H1 (cell line): ENCODE measurements at regions not wholly inside any gene's neighbourhood (a gene's known extent, or its start where the extent isn't known, plus 50 kb on each side); places are given as distances from the start of the nearest gene placed in this dataset.

ENCODE experiments used
- CTCF ChIA-PET: fragments of 300-600 bp; sonication (Branson Sonifier 250); formaldehyde crosslinking; loops from one replicate; lab custom pipeline; 2021; ENCODE audit not compliant: partially characterized antibody; lab: Charles Lee
- POLR2A ChIA-PET: fragments of 300-600 bp; sonication (Branson Sonifier 250); formaldehyde crosslinking; loops from one replicate; lab custom pipeline; 2021; ENCODE audit warnings: inconsistent platforms; ENCODE audit not compliant: partially characterized antibody; lab: Charles Lee
- DNase-seq, 2 experiments: peaks; one replicate each; pipeline versions ENCODE4 v3.0.0 to v3.0.0-alpha.2; 2010 to 2022; ENCODE audit warnings: low spot score in 2 of 2, low read depth in 1 of 2, mixed read lengths in 1 of 2
- FAIRE-seq: peaks from 2 replicates; lab custom pipeline; 2011; peaks lifted over from hg19 to GRCh38; lab: Jason Lieb, UNC
- H2AFZ ChIP-seq: 2 replicates; pipeline ENCODE4 v1.8.1; 2012; ENCODE audit warnings: low read length, inconsistent platforms
- H2AK5ac ChIP-seq: 2 replicates; pipeline ENCODE4 v1.6.1; 2013; ENCODE audit warnings: low read depth, low read length
- H2BK120ac ChIP-seq: replicated peaks from 2 replicates; pipeline ENCODE3; 2013; ENCODE audit warnings: low read depth, low read length, inconsistent platforms
- H2BK12ac ChIP-seq: 2 replicates; pipeline ENCODE4 v1.6.1; 2013; ENCODE audit warnings: low read depth, low read length
- H2BK15ac ChIP-seq: 2 replicates; pipeline ENCODE4 v1.6.1; 2013; ENCODE audit warnings: low read length
- H2BK20ac ChIP-seq: 2 replicates; pipeline ENCODE4 v1.6.1; 2013; ENCODE audit warnings: low read length
- H2BK5ac ChIP-seq: 2 replicates; pipeline ENCODE4 v1.6.1; 2013; ENCODE audit warnings: low read depth, low read length
- H3K14ac ChIP-seq: 2 replicates; pipeline ENCODE4 v1.6.1; 2013; ENCODE audit warnings: inconsistent platforms; ENCODE audit not compliant: insufficient read length
- H3K18ac ChIP-seq: 2 replicates; pipeline ENCODE4 v1.6.1; 2013; ENCODE audit warnings: low read length; ENCODE audit errors: extremely low read depth
- H3K23ac ChIP-seq: 2 replicates; pipeline ENCODE4 v1.6.1; 2013; ENCODE audit warnings: inconsistent platforms; ENCODE audit not compliant: insufficient read length
- H3K23me2 ChIP-seq: 2 replicates; pipeline ENCODE4 v1.6.1; 2013; ENCODE audit warnings: low read depth, low read length
- H3K27ac ChIP-seq: 2 replicates; pipeline ENCODE4 v1.6.1; 2011; ENCODE audit warnings: low read depth, low read length, inconsistent platforms
- H3K27me3 ChIP-seq, 4 experiments: replicated peaks in 1 of 4; 1 replicate in 1 of 4; 2 replicates in 3 of 4; pipeline versions ENCODE4 v1.6.1 to v1.8.1; 2011 to 2013; ENCODE audit warnings: low read length in 3 of 4, mild to moderate bottlenecking in 3 of 4, inconsistent platforms in 2 of 4, mixed read lengths in 2 of 4, moderate library complexity in 1 of 4; ENCODE audit not compliant: control insufficient read depth in 3 of 4, insufficient read depth in 3 of 4; ENCODE audit errors: extremely low read depth in 1 of 4
- H3K36me3 ChIP-seq, 4 experiments: 2 replicates each; pipeline versions ENCODE4 v1.6.1 to v1.8.1; 2011 to 2013; ENCODE audit warnings: mild to moderate bottlenecking in 4 of 4, low read length in 3 of 4, moderate library complexity in 2 of 4, control low read depth in 1 of 4, inconsistent platforms in 1 of 4; ENCODE audit not compliant: insufficient read depth in 4 of 4, control insufficient read depth in 2 of 4
- H3K4ac ChIP-seq: replicated peaks from 2 replicates; pipeline ENCODE3; 2013; ENCODE audit warnings: low read length, low read depth, mixed read lengths, inconsistent platforms; ENCODE audit not compliant: insufficient read length
- H3K4me1 ChIP-seq, 4 experiments: replicated peaks in 1 of 4; 1 replicate in 1 of 4; 2 replicates in 3 of 4; pipeline versions ENCODE4 v1.6.1 to v1.8.1; 2011 to 2013; ENCODE audit warnings: low read length in 3 of 4, inconsistent platforms in 2 of 4, mixed read lengths in 1 of 4; ENCODE audit not compliant: insufficient read depth in 4 of 4, control insufficient read depth in 3 of 4
- H3K4me2 ChIP-seq, 2 experiments: 2 replicates each; pipeline versions ENCODE4 v1.6.1 to v1.8.1; 2011 to 2013; ENCODE audit warnings: low read depth in 2 of 2, low read length in 2 of 2, control low read depth in 1 of 2, inconsistent platforms in 1 of 2, mild to moderate bottlenecking in 1 of 2; ENCODE audit not compliant: insufficient read depth in 1 of 2
- H3K4me3 ChIP-seq, 4 experiments: fragments of 200-600, 300-600 bp in 1 of 4; sonication (generic), shearing (Covaris generic), sonication (Bioruptor Twin) in 1 of 4; 2 replicates each; pipeline versions ENCODE4 v1.5.1 to v1.8.1; 2011 to 2016; ENCODE audit warnings: low read length in 4 of 4, low read depth in 3 of 4, control low read depth in 2 of 4, inconsistent platforms in 2 of 4, mild to moderate bottlenecking in 2 of 4, mixed read lengths in 1 of 4, moderate library complexity in 1 of 4; ENCODE audit not compliant: insufficient read depth in 2 of 4; ENCODE audit errors: extremely low read depth in 1 of 4
- H3K56ac ChIP-seq: replicated peaks from 2 replicates; pipeline ENCODE3; 2013; ENCODE audit warnings: low read depth, mild to moderate bottlenecking, mixed read lengths, low read length, inconsistent platforms; ENCODE audit not compliant: insufficient read length
- H3K79me1 ChIP-seq: 2 replicates; pipeline ENCODE4 v1.6.1; 2013; ENCODE audit warnings: low read depth, low read length, control low read depth
- H3K79me2 ChIP-seq, 2 experiments: 2 replicates each; pipeline versions ENCODE4 v1.6.1 to v1.8.1; 2012 to 2013; ENCODE audit warnings: low read length in 2 of 2, mild to moderate bottlenecking in 2 of 2, inconsistent platforms in 1 of 2; ENCODE audit not compliant: insufficient read depth in 2 of 2, control insufficient read depth in 1 of 2
- H3K9ac ChIP-seq, 4 experiments: replicated peaks in 1 of 4; 1 replicate in 1 of 4; 2 replicates in 3 of 4; pipeline versions ENCODE4 v1.6.1 to v1.8.1; 2011 to 2013; ENCODE audit warnings: low read depth in 3 of 4, low read length in 3 of 4, control low read depth in 2 of 4, mild to moderate bottlenecking in 2 of 4, moderate library complexity in 2 of 4, inconsistent platforms in 1 of 4; ENCODE audit errors: extremely low read depth in 1 of 4
- H3K9me3 ChIP-seq, 2 experiments: 2 replicates each; pipeline versions ENCODE4 v1.6.1 to v1.8.1; 2012 to 2013; ENCODE audit warnings: mild to moderate bottlenecking in 2 of 2, moderate library complexity in 2 of 2, control low read depth in 1 of 2, inconsistent platforms in 1 of 2, low read depth in 1 of 2, low read length in 1 of 2, mixed read lengths in 1 of 2; ENCODE audit not compliant: insufficient read depth in 2 of 2
- H4K20me1 ChIP-seq, 2 experiments: replicated peaks in 1 of 2; 2 replicates each; pipeline versions ENCODE3 to v1.8.1; 2011 to 2013; ENCODE audit warnings: inconsistent platforms in 2 of 2, low read length in 2 of 2, mild to moderate bottlenecking in 1 of 2; ENCODE audit not compliant: insufficient read depth in 2 of 2, control insufficient read depth in 1 of 2
- H4K5ac ChIP-seq: 2 replicates; pipeline ENCODE4 v1.6.1; 2013; ENCODE audit warnings: low read length, low read depth, mixed read lengths, inconsistent platforms; ENCODE audit not compliant: insufficient read length
- H4K8ac ChIP-seq: 2 replicates; pipeline ENCODE4 v1.8.0; 2013; ENCODE audit warnings: mild to moderate bottlenecking, moderate library complexity, low read length, inconsistent platforms; ENCODE audit not compliant: insufficient read depth; ENCODE audit errors: extremely low read depth
- H4K91ac ChIP-seq: replicated peaks from 2 replicates; pipeline ENCODE3; 2013; ENCODE audit warnings: low read length, mixed read lengths, inconsistent platforms; ENCODE audit not compliant: insufficient read length
- CHD2 ChIP-seq: IDR thresholded peaks from 2 replicates; pipeline ENCODE4 v1.6.1; 2012; ENCODE audit warnings: low read length, improper control_type of control experiment
- KDM5A ChIP-seq: fragments of 200-600 bp; IDR thresholded peaks from 2 replicates; pipeline ENCODE4 v1.7.1; 2012; ENCODE audit warnings: mild to moderate bottlenecking, low read length, inconsistent platforms, mixed read lengths
- NRF1 ChIP-seq: IDR thresholded peaks from 2 replicates; pipeline ENCODE4 v1.6.1; 2011; ENCODE audit warnings: mild to moderate bottlenecking, low read depth, low read length, improper control_type of control experiment
- POU5F1 ChIP-seq: IDR thresholded peaks from 2 replicates; pipeline ENCODE4 v1.6.1; 2011; ENCODE audit warnings: low read depth, mild to moderate bottlenecking, low read length, moderate library complexity
- RBBP5 ChIP-seq: IDR thresholded peaks from 2 replicates; pipeline ENCODE4 v1.7.1; 2012; ENCODE audit warnings: low read depth, mild to moderate bottlenecking, inconsistent platforms, low read length, moderate library complexity, borderline replicate concordance
- SAP30 ChIP-seq: fragments of 300-600 bp; sonication (generic); IDR thresholded peaks from 2 replicates; pipeline ENCODE4 v1.7.1; 2012; ENCODE audit warnings: low read length, moderate library complexity, mild to moderate bottlenecking, inconsistent platforms; ENCODE audit not compliant: insufficient read depth, insufficient replicate concordance
- SIRT6 ChIP-seq: IDR thresholded peaks from one replicate; pipeline ENCODE4 v1.7.1; 2012; ENCODE audit warnings: low read length, inconsistent platforms
- TAF7 ChIP-seq: optimal IDR thresholded peaks from 2 replicates; pipeline ENCODE3; 2011; ENCODE audit warnings: low read depth, mild to moderate bottlenecking, inconsistent platforms, low read length, moderate library complexity, borderline replicate concordance
- TEAD4 ChIP-seq: IDR thresholded peaks from 2 replicates; pipeline ENCODE4 v1.6.1; 2012; ENCODE audit warnings: low read depth, low read length, inconsistent platforms, mixed read lengths
- ZNF274 ChIP-seq: IDR thresholded peaks from 2 replicates; pipeline ENCODE4 v1.7.0; 2012; ENCODE audit warnings: low read length, borderline replicate concordance; ENCODE audit errors: extremely low read depth
- WGBS, 2 experiments: shearing (Covaris generic) in 1 of 2; methylation state at CpG; one replicate each; pipeline versions ENCODE4 v1.1.6 to v1.1.7; 2013 to 2015; ENCODE audit warnings: low lambda C conversion rate in 2 of 2, mixed read lengths in 2 of 2, inconsistent platforms in 1 of 2, low coverage in 1 of 2, missing lambda C conversion rate in 1 of 2; ENCODE audit not compliant: insufficient replicate concordance in 2 of 2, insufficient coverage in 1 of 2, insufficient read length in 1 of 2; ENCODE audit errors: extremely low coverage in 1 of 2, missing lambda C conversion rate in 1 of 2; 5-methylcytosine and 5-hydroxymethylcytosine counted together
- TF ChIP-seq, protein P1 (sequence below): IDR thresholded peaks from 2 replicates; pipeline ENCODE4 v1.6.1; 2012; ENCODE audit warnings: low read length, inconsistent platforms

- H3K9me3 ChIP-seq: no peaks in the 10 kb centered on the region
- ChIA-PET CTCF (no interaction called here), POLR2A (no interaction called here)
- no peaks in the 10 kb centered on the region for H3K79me1 ChIP-seq
- no peak overlapping the region for H3K23ac ChIP-seq
- no peak overlapping the region for H3K56ac ChIP-seq
- DNase-seq (no peak), FAIRE-seq (no peak)
- WGBS, 2 experiments: 73% methylated on average over 1 of the region's 1 CpG; no CpG with 5 or more reads in 1 of the 2 experiments
- no peak overlapping the region for H2AFZ ChIP-seq
- H2BK15ac ChIP-seq: no peak overlapping the region
- no peaks in the 10 kb centered on the region for H3K23me2 ChIP-seq
- H3K4ac ChIP-seq: no peak overlapping the region
- no peaks in the 10 kb centered on the region for H3K79me2 ChIP-seq
- H3K14ac ChIP-seq: no peak overlapping the region
- no peak overlapping the region for H2AK5ac ChIP-seq
- no peak overlapping the region for H3K18ac ChIP-seq
- H3K4me1 ChIP-seq: no peaks in the 10 kb centered on the region
- no peak overlapping the region for H2BK12ac ChIP-seq
- no peaks in the 10 kb centered on the region for H3K27me3 ChIP-seq
- no peaks in the 10 kb centered on the region for H3K36me3 ChIP-seq
- no peak overlapping the region for H2BK20ac ChIP-seq
- H4K8ac ChIP-seq: no peak overlapping the region
- no peaks in the 10 kb centered on the region for H4K20me1 ChIP-seq
- no peak overlapping the region for H2BK120ac ChIP-seq
- no peak overlapping the region for H3K9ac ChIP-seq
- no peak overlapping the region for H3K4me2 ChIP-seq
- H3K27ac ChIP-seq: no peak overlapping the region
- H4K91ac ChIP-seq: no peak overlapping the region
- H3K4me3 ChIP-seq: no peak overlapping the region
- no peak overlapping the region for H2BK5ac ChIP-seq
- no peak overlapping the region for H4K5ac ChIP-seq
- TF ChIP-seq SIRT6 (no peak), CHD2 (no peak), KDM5A (no peak), TAF7 (no peak), POU5F1 (no peak), NRF1 (no peak), SAP30 (no peak), TEAD4 (no peak), ZNF274 (no peak), RBBP5 (no peak)
- TF ChIP-seq, protein P1, sequence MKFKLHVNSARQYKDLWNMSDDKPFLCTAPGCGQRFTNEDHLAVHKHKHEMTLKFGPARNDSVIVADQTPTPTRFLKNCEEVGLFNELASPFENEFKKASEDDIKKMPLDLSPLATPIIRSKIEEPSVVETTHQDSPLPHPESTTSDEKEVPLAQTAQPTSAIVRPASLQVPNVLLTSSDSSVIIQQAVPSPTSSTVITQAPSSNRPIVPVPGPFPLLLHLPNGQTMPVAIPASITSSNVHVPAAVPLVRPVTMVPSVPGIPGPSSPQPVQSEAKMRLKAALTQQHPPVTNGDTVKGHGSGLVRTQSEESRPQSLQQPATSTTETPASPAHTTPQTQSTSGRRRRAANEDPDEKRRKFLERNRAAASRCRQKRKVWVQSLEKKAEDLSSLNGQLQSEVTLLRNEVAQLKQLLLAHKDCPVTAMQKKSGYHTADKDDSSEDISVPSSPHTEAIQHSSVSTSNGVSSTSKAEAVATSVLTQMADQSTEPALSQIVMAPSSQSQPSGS: no peak
Measured at GRCh38 chr4:181606300-181606699, 636.9 kb upstream of the TENM3 start.
